ENCODE measurements at regions not wholly inside any gene's neighbourhood (a gene's known extent, or its start where the extent isn't known, plus 50 kb on each side); places are given as distances from the start of the nearest gene placed in this dataset.
"Not testable (repeated sequence)": the region's sequence is repeated elsewhere in the genome, so short reads cannot be mapped to it uniquely, and the experiment has no call there.

GRCh38 chr22:25420471-25420924, 144.0 kb upstream of the GRK3 start:
- CTCF ChIA-PET = no interaction called here
- FAIRE-seq = no peak
- no peaks in the 10 kb centered on the region for H3K36me3 ChIP-seq (ENCODE audit: control insufficient read depth in 2 of 2, extremely low read depth in 1 of 2, insufficient read depth in 2 of 2, low read length in 2 of 2)
- TF ChIP-seq EZH2 (IDR thresholded peaks at IDR 0.05; ENCODE audit: borderline replicate concordance, low read depth, low read length, severe bottlenecking) = peak; percentile 10
- no peak for TF ChIP-seq FOS (IDR thresholded peaks at IDR 0.05; ENCODE audit: borderline replicate concordance, insufficient read depth, low read length)
- dilution Hi-C loops (cut with MboI; ENCODE audit: extremely low pct_ligation_motif_present, low sequenced_read_pairs) (no loop called here), intact Hi-C loops (cut with micrococcal nuclease) (no loop called here)
- no peak for DNase-seq (ENCODE audit: low read depth, low spot score)
- no peak overlapping the region for H3K9ac ChIP-seq (replicated peaks; ENCODE audit: extremely low read depth, insufficient read depth, low read length)
- H3K27ac ChIP-seq (ENCODE audit: insufficient read depth, low read depth, low read length) = no peak overlapping the region
- H3K9me3 ChIP-seq (replicated peaks; ENCODE audit: control insufficient read depth, insufficient read depth, low read length) = no peaks in the 10 kb centered on the region
- no peaks in the 10 kb centered on the region for H3K9me1 ChIP-seq (replicated peaks; ENCODE audit: control insufficient read depth, extremely low read depth, insufficient read depth, low read length)
- H3K4me3 ChIP-seq (replicated peaks in 1 of 3; ENCODE audit: insufficient read depth in 1 of 3, low read depth in 1 of 3, low read length in 3 of 3) = no peak overlapping the region
- H4K20me1 ChIP-seq (replicated peaks; ENCODE audit: control insufficient read depth, extremely low read depth, insufficient read depth, low read length) = no peaks in the 10 kb centered on the region
- H2AFZ ChIP-seq (ENCODE audit: low read depth, low read length) = no peak overlapping the region
- H3K4me1 ChIP-seq (ENCODE audit: control insufficient read depth, extremely low read depth, insufficient read depth, low read length) = no peaks in the 10 kb centered on the region
- BruUV-seq (replicated peaks) = no TSS peak
- H3K79me2 ChIP-seq (ENCODE audit: control insufficient read depth, insufficient read depth, low read length) = no peaks in the 10 kb centered on the region
- no peak overlapping the region for H3K4me2 ChIP-seq (ENCODE audit: insufficient read depth, low read length)
- POLR2A ChIA-PET = no interaction called here
- peaks cover 39 to 55% of the 10 kb centered on the region in 2 experiments for H3K27me3 ChIP-seq (ENCODE audit: control insufficient read depth in 2 of 2, insufficient read depth in 2 of 2, low read length in 2 of 2)

- Histone ChIP-seq H3K9me3 (replicated peaks; ENCODE audit: control insufficient read depth, insufficient read depth, low read length) (no peaks in the 10 kb centered on the region), H3K27ac (ENCODE audit: insufficient read depth, low read depth, low read length) (no peak overlapping the region), H3K4me2 (ENCODE audit: insufficient read depth, low read length) (no peak overlapping the region), H4K20me1 (replicated peaks; ENCODE audit: control insufficient read depth, extremely low read depth, insufficient read depth, low read length) (no peaks in the 10 kb centered on the region), H3K27me3 (ENCODE audit: control insufficient read depth in 2 of 2, insufficient read depth in 2 of 2, low read length in 2 of 2) (peaks cover 38 to 58% of the 10 kb centered on the region in 2 experiments), H3K4me1 (ENCODE audit: control insufficient read depth, extremely low read depth, insufficient read depth, low read length) (no peaks in the 10 kb centered on the region), H3K36me3 (ENCODE audit: control insufficient read depth in 2 of 2, extremely low read depth in 1 of 2, insufficient read depth in 2 of 2, low read length in 2 of 2) (no peaks in the 10 kb centered on the region), H2AFZ (ENCODE audit: low read depth, low read length) (no peak overlapping the region), H3K4me3 (replicated peaks in 1 of 3; ENCODE audit: insufficient read depth in 1 of 3, low read depth in 1 of 3, low read length in 3 of 3) (no peak overlapping the region), H3K9me1 (replicated peaks; ENCODE audit: control insufficient read depth, extremely low read depth, insufficient read depth, low read length) (no peaks in the 10 kb centered on the region), H3K79me2 (ENCODE audit: control insufficient read depth, insufficient read depth, low read length) (no peaks in the 10 kb centered on the region), H3K9ac (replicated peaks; ENCODE audit: extremely low read depth, insufficient read depth, low read length) (no peak overlapping the region)
- no peak for TF ChIP-seq MYC (IDR thresholded peaks at IDR 0.05; ENCODE audit: low read depth, low read length)
- peak; percentile 97 for TF ChIP-seq EZH2 (IDR thresholded peaks at IDR 0.05; ENCODE audit: borderline replicate concordance, low read depth, low read length, severe bottlenecking)
- ChIA-PET CTCF (interaction anchor here (1.0 kb wide), 1 partner anchor 20 kb away, joined by 3 read pairs; no protein-coding TSS in a partner anchor), POLR2A (no interaction called here)
- intact Hi-C loops (cut with micrococcal nuclease) (no loop called here), dilution Hi-C loops (cut with MboI; ENCODE audit: extremely low pct_ligation_motif_present, low sequenced_read_pairs) (no loop called here)
- FAIRE-seq (no peak), DNase-seq (ENCODE audit: low read depth, low spot score) (no peak)
- no TSS peak for BruUV-seq (replicated peaks)
These were observed 143.3 kb upstream of the GRK3 start for GRCh38 chr22:25420925-25421904.

- H2AFZ ChIP-seq (ENCODE audit: low read depth, low read length); H4K20me1 ChIP-seq (replicated peaks; ENCODE audit: control insufficient read depth, extremely low read depth, insufficient read depth, low read length); H3K4me2 ChIP-seq (ENCODE audit: insufficient read depth, low read length); H3K79me2 ChIP-seq (ENCODE audit: control insufficient read depth, insufficient read depth, low read length); H3K4me3 ChIP-seq (replicated peaks in 1 of 3; ENCODE audit: insufficient read depth in 1 of 3, low read depth in 1 of 3, low read length in 3 of 3); FAIRE-seq; DNase-seq (ENCODE audit: low read depth, low spot score); POLR2A ChIA-PET; H3K36me3 ChIP-seq (ENCODE audit: control insufficient read depth in 2 of 2, extremely low read depth in 1 of 2, insufficient read depth in 2 of 2, low read length in 2 of 2); H3K9me3 ChIP-seq (replicated peaks; ENCODE audit: control insufficient read depth, insufficient read depth, low read length); H3K27ac ChIP-seq (ENCODE audit: insufficient read depth, low read depth, low read length); H3K9me1 ChIP-seq (replicated peaks; ENCODE audit: control insufficient read depth, extremely low read depth, insufficient read depth, low read length); dilution Hi-C loops (cut with MboI; ENCODE audit: extremely low pct_ligation_motif_present, low sequenced_read_pairs); BruUV-seq (replicated peaks); H3K4me1 ChIP-seq (ENCODE audit: control insufficient read depth, extremely low read depth, insufficient read depth, low read length); H3K9ac ChIP-seq (replicated peaks; ENCODE audit: extremely low read depth, insufficient read depth, low read length): not testable (repeated sequence)
- CTCF ChIA-PET = interaction anchor here (1.0 to 1.4 kb wide), 4 partner anchors 9 to 23 kb away, joined by 3 to 6 read pairs (median 4); no protein-coding TSS in a partner anchor
- peaks cover 12 to 21% of the 10 kb centered on the region in 2 experiments for H3K27me3 ChIP-seq (ENCODE audit: control insufficient read depth in 2 of 2, insufficient read depth in 2 of 2, low read length in 2 of 2)
- intact Hi-C loops (cut with micrococcal nuclease) = loop anchor here (2.0 kb wide), 1 partner anchor 20 kb away; no protein-coding TSS in a partner anchor
These were observed 137.8 kb upstream of the GRK3 start for GRCh38 chr22:25426530-25427308.
